LNCaP clone FGC (cell line): ENCODE measurements at regions not wholly inside any gene's neighbourhood (a gene's known extent, or its start where the extent isn't known, plus 50 kb on each side); places are given as distances from the start of the nearest gene placed in this dataset.

Experiments used
- DNase-seq: peaks from one replicate; pipeline ENCODE4 v3.0.0-alpha.2; 2011; ENCODE audit warnings: low read depth
- H3K4me3 ChIP-seq: 2 replicates; pipeline ENCODE4 v1.5.1; 2011; ENCODE audit warnings: mild to moderate bottlenecking, low read depth, low read length, control low read depth
- CTCF ChIP-seq: IDR thresholded peaks from 2 replicates; pipeline ENCODE4 v1.5.1; 2012; ENCODE audit warnings: mild to moderate bottlenecking; ENCODE audit not compliant: control insufficient read depth, insufficient read depth; ENCODE audit errors: extremely low read depth

GRCh38 chr10:78931321-78932053, 137.3 kb upstream of the ZMIZ1 start:
- TF ChIP-seq CTCF, result no peak
- H3K4me3 ChIP-seq, result no peak overlapping the region
- DNase-seq, result no peak

GRCh38 chr10:78932054-78932386, 136.7 kb upstream of the ZMIZ1 start:
- no peak overlapping the region for H3K4me3 ChIP-seq
- no peak for DNase-seq
- no peak for TF ChIP-seq CTCF

GRCh38 chr10:78932861-78933260, 135.9 kb upstream of the ZMIZ1 start:
- TF ChIP-seq CTCF, result no peak
- no peak overlapping the region for H3K4me3 ChIP-seq
- peak; percentile 27 for DNase-seq

GRCh38 chr10:78933828-78934531, 134.8 kb upstream of the ZMIZ1 start:
- TF ChIP-seq CTCF, result no peak
- H3K4me3 ChIP-seq, result no peak overlapping the region
- DNase-seq, result no peak

GRCh38 chr10:78934532-78934898, 134.3 kb upstream of the ZMIZ1 start:
- no peak overlapping the region for H3K4me3 ChIP-seq
- DNase-seq, result no peak
- no peak for TF ChIP-seq CTCF

- H3K4me3 ChIP-seq, result no peak overlapping the region
- TF ChIP-seq CTCF, result no peak
- no peak for DNase-seq
Measured at GRCh38 chr10:78934994-78935602, 133.7 kb upstream of the ZMIZ1 start.
